Progenitor cell of endocrine pancreas (in vitro differentiated cells): ENCODE measurements at regions not wholly inside any gene's neighbourhood (a gene's known extent, or its start where the extent isn't known, plus 50 kb on each side); places are given as distances from the start of the nearest gene placed in this dataset.

Experiments
- DNase-seq: peaks from one replicate; pipeline ENCODE4 v3.0.0; 2021; ENCODE audit warnings: low spot score; ENCODE audit not compliant: unreplicated experiment
- H3K27ac Mint-ChIP-seq: 2 replicates; pipeline ENCODE4 v1.8.0; 2021; ENCODE audit warnings: mild to moderate bottlenecking, moderate library complexity, mixed read lengths
- H3K27me3 Mint-ChIP-seq: 2 replicates; pipeline ENCODE4 v1.8.0; 2021; ENCODE audit warnings: mixed read lengths
- H3K36me3 Mint-ChIP-seq: 2 replicates; pipeline ENCODE4 v1.8.0; 2022; ENCODE audit warnings: mixed read lengths; ENCODE audit not compliant: insufficient read depth
- H3K4me1 Mint-ChIP-seq: 2 replicates; pipeline ENCODE4 v1.8.0; 2021; ENCODE audit warnings: low read depth, mixed read lengths
- H3K4me3 Mint-ChIP-seq: 2 replicates; pipeline ENCODE4 v1.8.0; 2021; ENCODE audit warnings: low read depth, mild to moderate bottlenecking, moderate library complexity, mixed read lengths
- H3K9me3 Mint-ChIP-seq: 2 replicates; pipeline ENCODE4 v1.8.0; 2021; ENCODE audit warnings: low read depth, mixed read lengths
- CTCF ChIP-seq: fragments of 200-600 bp; sonication (generic); IDR thresholded peaks from one replicate; pipeline ENCODE4 v1.5.0; 2021; ENCODE audit warnings: antibody characterized with exemption, mild to moderate bottlenecking; ENCODE audit not compliant: unreplicated experiment

- no peak for DNase-seq
- Mint-ChIP-seq H3K27me3 (no peaks in the 10 kb centered on the region), H3K36me3 (no peaks in the 10 kb centered on the region), H3K9me3 (no peaks in the 10 kb centered on the region), H3K27ac (no peak overlapping the region), H3K4me1 (no peaks in the 10 kb centered on the region), H3K4me3 (no peak overlapping the region)
- TF ChIP-seq CTCF: no peak
These were observed 653.7 kb downstream of the TFAP2A start for GRCh38 chr6:9761220-9761619.

GRCh38 chr6:9754515-9754914, 660.4 kb downstream of the TFAP2A start:
- H3K36me3 Mint-ChIP-seq: no peaks in the 10 kb centered on the region
- no peak overlapping the region for H3K27ac Mint-ChIP-seq
- no peaks in the 10 kb centered on the region for H3K27me3 Mint-ChIP-seq
- H3K9me3 Mint-ChIP-seq: no peaks in the 10 kb centered on the region
- H3K4me1 Mint-ChIP-seq: no peaks in the 10 kb centered on the region
- TF ChIP-seq CTCF: no peak
- DNase-seq: no peak
- no peak overlapping the region for H3K4me3 Mint-ChIP-seq

GRCh38 chr6:9745966-9746365, 668.9 kb downstream of the TFAP2A start:
- Mint-ChIP-seq H3K27ac (no peak overlapping the region), H3K9me3 (no peaks in the 10 kb centered on the region), H3K4me1 (no peaks in the 10 kb centered on the region), H3K36me3 (no peaks in the 10 kb centered on the region), H3K4me3 (no peak overlapping the region), H3K27me3 (no peaks in the 10 kb centered on the region)
- no peak for TF ChIP-seq CTCF
- DNase-seq: no peak

GRCh38 chr6:9745476-9745875, 669.4 kb downstream of the TFAP2A start:
- H3K9me3 Mint-ChIP-seq: no peaks in the 10 kb centered on the region
- H3K4me3 Mint-ChIP-seq: no peak overlapping the region
- H3K36me3 Mint-ChIP-seq: no peaks in the 10 kb centered on the region
- H3K4me1 Mint-ChIP-seq: no peaks in the 10 kb centered on the region
- DNase-seq: no peak
- H3K27ac Mint-ChIP-seq: no peak overlapping the region
- H3K27me3 Mint-ChIP-seq: no peaks in the 10 kb centered on the region
- no peak for TF ChIP-seq CTCF

- H3K9me3 Mint-ChIP-seq: no peaks in the 10 kb centered on the region
- DNase-seq: no peak
- no peak for TF ChIP-seq CTCF
These were observed 670.8 kb downstream of the TFAP2A start for GRCh38 chr6:9744119-9744518.

More at GRCh38 chr6:9744119-9744518, 670.8 kb downstream of the TFAP2A start:
- no peak overlapping the region for H3K4me3 Mint-ChIP-seq
- H3K27me3 Mint-ChIP-seq: no peaks in the 10 kb centered on the region
- H3K36me3 Mint-ChIP-seq: no peaks in the 10 kb centered on the region
- H3K4me1 Mint-ChIP-seq: no peaks in the 10 kb centered on the region
- H3K27ac Mint-ChIP-seq: no peak overlapping the region
